GM12878 (cell line): ENCODE measurements at regions not wholly inside any gene's neighbourhood (a gene's known extent, or its start where the extent isn't known, plus 50 kb on each side); places are given as distances from the start of the nearest gene placed in this dataset.

Experiments used
- CTCF ChIP-seq, 3 experiments: IDR thresholded peaks in 2 of 3; conservative IDR thresholded peaks in 1 of 3; 2 replicates each; pipeline ENCODE4 v1.5.1; 2011; ENCODE audit warnings: low read depth in 3 of 3, low read length in 3 of 3, mild to moderate bottlenecking in 3 of 3, control low read depth in 2 of 3, moderate library complexity in 2 of 3, inconsistent platforms in 1 of 3, mixed read lengths in 1 of 3; ENCODE audit not compliant: control insufficient read depth in 2 of 3, insufficient read depth in 1 of 3; ENCODE audit errors: extremely low read depth in 1 of 3
- EZH2 ChIP-seq: IDR thresholded peaks from 2 replicates; pipeline ENCODE4 v1.6.1; 2012; ENCODE audit warnings: low read depth, mild to moderate bottlenecking, control low read depth, inconsistent platforms, low read length, borderline replicate concordance; ENCODE audit not compliant: control insufficient read depth
- HDGF ChIP-seq: fragments of 450-650 bp; IDR thresholded peaks from 2 replicates; pipeline ENCODE4 v1.6.1; 2016; ENCODE audit warnings: antibody characterized with exemption
- MXI1 ChIP-seq: fragments of 150-350 bp; IDR thresholded peaks from 2 replicates; pipeline ENCODE4 v1.6.1; 2011; ENCODE audit warnings: low read depth, mild to moderate bottlenecking, inconsistent platforms, low read length, improper control_type of control experiment
- POLR2A ChIP-seq: IDR thresholded peaks from 2 replicates; pipeline ENCODE4 v1.6.1; 2011; ENCODE audit warnings: low read depth, mild to moderate bottlenecking, low read length
- POLR2AphosphoS5 ChIP-seq: IDR thresholded peaks from 2 replicates; pipeline ENCODE4 v1.6.1; 2011; ENCODE audit warnings: mild to moderate bottlenecking, low read length, inconsistent platforms
- ZNF384 ChIP-seq: IDR thresholded peaks from 2 replicates; pipeline ENCODE4 v1.6.1; 2012; ENCODE audit warnings: low read depth, mild to moderate bottlenecking, low read length, improper control_type of control experiment, borderline replicate concordance
- TF ChIP-seq, protein P1 (sequence below): IDR thresholded peaks from 2 replicates; pipeline ENCODE4 v1.6.1; 2012; ENCODE audit warnings: low read depth, low read length, improper control_type of control experiment

- TF ChIP-seq EZH2 (no peak), HDGF (no peak), ZNF384 (no peak), CTCF (IDR thresholded peaks at IDR 0.05 in 2 of 3, conservative IDR thresholded peaks at IDR 0.05 in 1 of 3; ENCODE audit: control insufficient read depth in 2 of 3, extremely low read depth in 1 of 3, insufficient read depth in 1 of 3, low read depth in 3 of 3, low read length in 3 of 3) (no peak), POLR2AphosphoS5 (no peak), POLR2A (no peak), MXI1 (no peak)
- TF ChIP-seq, protein P1, sequence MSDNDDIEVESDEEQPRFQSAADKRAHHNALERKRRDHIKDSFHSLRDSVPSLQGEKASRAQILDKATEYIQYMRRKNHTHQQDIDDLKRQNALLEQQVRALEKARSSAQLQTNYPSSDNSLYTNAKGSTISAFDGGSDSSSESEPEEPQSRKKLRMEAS = no peak
Observed at GRCh38 chr2:147016181-147016580, 828.6 kb upstream of the ACVR2A start.
